Activated naive CD8-positive, alpha-beta T cell treated with anti-CD3 and anti-CD28 coated beads for 36 hours (primary cell): ENCODE measurements at regions not wholly inside any gene's neighbourhood (a gene's known extent, or its start where the extent isn't known, plus 50 kb on each side); places are given as distances from the start of the nearest gene placed in this dataset.
"Not testable (repeated sequence)": the region's sequence is repeated elsewhere in the genome, so short reads cannot be mapped to it uniquely, and the experiment has no call there.

Experiments used
- DNase-seq: peaks from one replicate; pipeline ENCODE4 v3.0.0; 2021
- H3K27ac Mint-ChIP-seq: one replicate; pipeline ENCODE4 v1.8.0; 2022; ENCODE audit warnings: mild to moderate bottlenecking, moderate library complexity, mixed read lengths
- H3K27me3 Mint-ChIP-seq: one replicate; pipeline ENCODE4 v1.8.0; 2022; ENCODE audit warnings: mild to moderate bottlenecking, mixed read lengths
- H3K36me3 Mint-ChIP-seq: one replicate; pipeline ENCODE4 v1.8.0; 2021; ENCODE audit warnings: mild to moderate bottlenecking, mixed read lengths
- H3K4me1 Mint-ChIP-seq: one replicate; pipeline ENCODE4 v1.8.0; 2021; ENCODE audit warnings: mixed read lengths
- H3K4me3 Mint-ChIP-seq: one replicate; pipeline ENCODE4 v1.8.0; 2022; ENCODE audit warnings: mild to moderate bottlenecking, moderate library complexity, mixed read lengths
- H3K9me3 Mint-ChIP-seq: one replicate; pipeline ENCODE4 v1.8.0; 2022; ENCODE audit warnings: mixed read lengths

GRCh38 chr2:238543732-238544131 is 117.0 kb downstream of the ASB1 start:
- H3K27me3 Mint-ChIP-seq, H3K9me3 Mint-ChIP-seq, DNase-seq: not testable (repeated sequence)

GRCh38 chr2:238548902-238549462 is 122.3 kb downstream of the ASB1 start:
- H3K36me3 Mint-ChIP-seq: no peaks in the 10 kb centered on the region
- H3K4me1 Mint-ChIP-seq: no peaks in the 10 kb centered on the region
- DNase-seq: no peak
- peaks cover 1% of the 10 kb centered on the region for H3K9me3 Mint-ChIP-seq
- no peak overlapping the region for H3K4me3 Mint-ChIP-seq
- peaks cover 12% of the 10 kb centered on the region for H3K27me3 Mint-ChIP-seq
- H3K27ac Mint-ChIP-seq: no peak overlapping the region

More at GRCh38 chr2:238543732-238544131, 117.0 kb downstream of the ASB1 start:
- H3K4me1 Mint-ChIP-seq, H3K36me3 Mint-ChIP-seq, H3K27ac Mint-ChIP-seq, H3K4me3 Mint-ChIP-seq: not testable (repeated sequence)

- H3K36me3 Mint-ChIP-seq: no peaks in the 10 kb centered on the region
- H3K27me3 Mint-ChIP-seq: peaks cover 16% of the 10 kb centered on the region
- H3K9me3 Mint-ChIP-seq: peaks cover 1% of the 10 kb centered on the region
- DNase-seq: no peak
- H3K27ac Mint-ChIP-seq: no peak overlapping the region
- no peaks in the 10 kb centered on the region for H3K4me1 Mint-ChIP-seq
- H3K4me3 Mint-ChIP-seq: no peak overlapping the region
These were observed 123.1 kb downstream of the ASB1 start for GRCh38 chr2:238549866-238550265.

- Mint-ChIP-seq H3K4me3 (no peak overlapping the region), H3K4me1 (no peaks in the 10 kb centered on the region), H3K27me3 (peaks cover 17% of the 10 kb centered on the region), H3K27ac (no peak overlapping the region), H3K36me3 (no peaks in the 10 kb centered on the region), H3K9me3 (peaks cover 1% of the 10 kb centered on the region)
- no peak for DNase-seq
These were observed 124.4 kb downstream of the ASB1 start for GRCh38 chr2:238551091-238551490.

- DNase-seq: no peak
- no peak overlapping the region for H3K4me3 Mint-ChIP-seq
- H3K27ac Mint-ChIP-seq: no peak overlapping the region
- peaks cover 17% of the 10 kb centered on the region for H3K27me3 Mint-ChIP-seq
- peaks cover 1% of the 10 kb centered on the region for H3K9me3 Mint-ChIP-seq
- H3K4me1 Mint-ChIP-seq: no peaks in the 10 kb centered on the region
- H3K36me3 Mint-ChIP-seq: no peaks in the 10 kb centered on the region
These were observed 125.5 kb downstream of the ASB1 start for GRCh38 chr2:238552226-238552625.

- Mint-ChIP-seq H3K9me3 (peaks cover 1% of the 10 kb centered on the region), H3K36me3 (no peaks in the 10 kb centered on the region), H3K27ac (no peak overlapping the region), H3K4me3 (no peak overlapping the region), H3K4me1 (no peaks in the 10 kb centered on the region), H3K27me3 (peaks cover 12% of the 10 kb centered on the region)
- DNase-seq: no peak
These were observed 126.4 kb downstream of the ASB1 start for GRCh38 chr2:238553159-238553558.

- Mint-ChIP-seq H3K27ac (no peak overlapping the region), H3K9me3 (peaks cover 1% of the 10 kb centered on the region), H3K4me1 (no peaks in the 10 kb centered on the region)
These were observed 128.0 kb downstream of the ASB1 start for GRCh38 chr2:238554468-238555315.

GRCh38 chr2:238555786-238556542 is 129.2 kb downstream of the ASB1 start:
- Mint-ChIP-seq H3K36me3 (no peaks in the 10 kb centered on the region), H3K9me3 (peaks cover 1% of the 10 kb centered on the region), H3K4me1 (no peaks in the 10 kb centered on the region), H3K27me3 (peaks cover 8% of the 10 kb centered on the region), H3K4me3 (no peak overlapping the region), H3K27ac (no peak overlapping the region)
- no peak for DNase-seq

More at GRCh38 chr2:238554468-238555315, 128.0 kb downstream of the ASB1 start:
- H3K27me3 Mint-ChIP-seq: peaks cover 8% of the 10 kb centered on the region
- H3K36me3 Mint-ChIP-seq: no peaks in the 10 kb centered on the region
- no peak overlapping the region for H3K4me3 Mint-ChIP-seq
- no peak for DNase-seq

- H3K4me1 Mint-ChIP-seq: no peaks in the 10 kb centered on the region
- no peak overlapping the region for H3K27ac Mint-ChIP-seq
- no peak overlapping the region for H3K4me3 Mint-ChIP-seq
- peaks cover 1% of the 10 kb centered on the region for H3K9me3 Mint-ChIP-seq
- H3K27me3 Mint-ChIP-seq: peaks cover 8% of the 10 kb centered on the region
- DNase-seq: no peak
- no peaks in the 10 kb centered on the region for H3K36me3 Mint-ChIP-seq
These were observed 130.7 kb downstream of the ASB1 start for GRCh38 chr2:238557431-238557830.

GRCh38 chr2:238557936-238558335 is 131.2 kb downstream of the ASB1 start:
- Mint-ChIP-seq H3K27me3 (peaks cover 8% of the 10 kb centered on the region), H3K36me3 (no peaks in the 10 kb centered on the region), H3K4me1 (no peaks in the 10 kb centered on the region), H3K4me3 (no peak overlapping the region), H3K9me3 (peaks cover 1% of the 10 kb centered on the region), H3K27ac (no peak overlapping the region)
- DNase-seq: no peak

GRCh38 chr2:238558456-238559099 is 131.9 kb downstream of the ASB1 start:
- H3K9me3 Mint-ChIP-seq: no peaks in the 10 kb centered on the region
- H3K27me3 Mint-ChIP-seq: peaks cover 8% of the 10 kb centered on the region
- DNase-seq: no peak
- H3K27ac Mint-ChIP-seq: no peak overlapping the region
- no peaks in the 10 kb centered on the region for H3K36me3 Mint-ChIP-seq
- no peaks in the 10 kb centered on the region for H3K4me1 Mint-ChIP-seq
- no peak overlapping the region for H3K4me3 Mint-ChIP-seq

GRCh38 chr2:238560234-238560633 is 133.5 kb downstream of the ASB1 start:
- Mint-ChIP-seq H3K9me3 (no peaks in the 10 kb centered on the region), H3K4me1 (no peaks in the 10 kb centered on the region), H3K4me3 (no peak overlapping the region), H3K27me3 (peaks cover 2% of the 10 kb centered on the region), H3K36me3 (no peaks in the 10 kb centered on the region), H3K27ac (no peak overlapping the region)
- no peak for DNase-seq

- peaks cover 2% of the 10 kb centered on the region for H3K27me3 Mint-ChIP-seq
- no peaks in the 10 kb centered on the region for H3K9me3 Mint-ChIP-seq
- H3K4me3 Mint-ChIP-seq: no peak overlapping the region
- H3K4me1 Mint-ChIP-seq: no peaks in the 10 kb centered on the region
- no peak overlapping the region for H3K27ac Mint-ChIP-seq
- no peak for DNase-seq
- H3K36me3 Mint-ChIP-seq: no peaks in the 10 kb centered on the region
These were observed 134.5 kb downstream of the ASB1 start for GRCh38 chr2:238561230-238561629.

- Mint-ChIP-seq H3K36me3 (no peaks in the 10 kb centered on the region), H3K4me1 (no peaks in the 10 kb centered on the region), H3K4me3 (no peak overlapping the region), H3K27ac (no peak overlapping the region), H3K9me3 (no peaks in the 10 kb centered on the region), H3K27me3 (no peaks in the 10 kb centered on the region)
- no peak for DNase-seq
These were observed 135.7 kb downstream of the ASB1 start for GRCh38 chr2:238562446-238562845.

- H3K27ac Mint-ChIP-seq: no peak overlapping the region
- H3K4me3 Mint-ChIP-seq: no peak overlapping the region
- no peaks in the 10 kb centered on the region for H3K4me1 Mint-ChIP-seq
- H3K36me3 Mint-ChIP-seq: no peaks in the 10 kb centered on the region
- no peak for DNase-seq
- H3K27me3 Mint-ChIP-seq: no peaks in the 10 kb centered on the region
- H3K9me3 Mint-ChIP-seq: no peaks in the 10 kb centered on the region
These were observed 136.8 kb downstream of the ASB1 start for GRCh38 chr2:238563551-238563950.
